ENCODE measurements at regions not wholly inside any gene's neighbourhood (a gene's known extent, or its start where the extent isn't known, plus 50 kb on each side); places are given as distances from the start of the nearest gene placed in this dataset.

DNA sequence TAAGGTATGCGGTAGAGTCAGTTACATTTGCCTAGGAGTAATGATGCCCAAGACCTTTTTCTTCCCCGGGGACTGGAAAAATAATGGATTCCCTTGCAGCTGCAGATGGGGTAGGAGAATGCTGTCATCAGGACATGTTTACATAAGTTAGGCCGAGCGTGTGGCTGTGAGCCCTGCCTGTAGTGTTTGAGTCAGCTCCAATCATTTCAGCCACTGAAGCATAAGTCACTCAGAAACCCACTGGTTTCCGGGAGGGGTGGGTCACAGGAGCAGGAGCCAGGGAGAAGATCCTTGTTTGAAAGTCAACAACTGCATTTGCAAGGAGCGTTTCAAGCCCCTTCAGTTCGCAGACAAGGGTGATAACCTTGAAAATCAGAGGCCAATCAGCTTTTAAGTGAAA lies 562.3 kb downstream of the MCTP2 start:
- Histone ChIP-seq H3K4me3 (no peak overlapping the region), H3K4me1 (peaks cover 3% of the 10 kb centered on the region), H3K36me3 (replicated peaks in 1 of 2; ENCODE audit: insufficient read depth in 1 of 2, low read depth in 2 of 2) (no peaks in the 10 kb centered on the region), H3K27me3 (no peaks in the 10 kb centered on the region), H3K9me3 (no peaks in the 10 kb centered on the region), H3K27ac (no peak overlapping the region)
- ATAC-seq (no peak), DNase-seq (no peak)
- 58 to 64% methylated on average over 7 of the region's 7 CpGs for WGBS, 2 donors
- intact Hi-C loops (cut with DNase I): no loop called here
- TF ChIP-seq CTCF (IDR thresholded peaks at IDR 0.05): no peak
- no peak for TF ChIP-seq POLR2A (IDR thresholded peaks at IDR 0.05)

DNA sequence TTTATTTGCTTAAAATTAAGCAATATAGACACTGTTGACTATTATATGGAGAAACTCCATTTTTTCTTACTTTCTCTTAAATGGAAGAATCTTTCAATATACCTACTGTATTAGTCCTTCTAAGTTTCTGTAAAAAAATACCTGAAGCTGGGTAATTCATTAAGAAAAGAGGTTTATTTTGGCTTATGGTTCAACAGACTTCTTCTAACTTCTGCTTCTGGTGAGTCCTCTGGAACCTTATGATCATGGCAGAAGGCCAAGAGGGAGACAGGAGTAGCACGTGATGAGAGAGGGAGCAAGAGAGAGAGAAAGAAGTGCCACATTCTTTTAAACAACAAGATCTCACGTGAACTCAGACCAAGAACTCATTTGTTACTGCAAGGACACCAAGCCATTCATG lies 573.3 kb downstream of the MCTP2 start:
- intact Hi-C loops (cut with DNase I): no loop called here
- no peak for DNase-seq
- H3K27ac ChIP-seq: no peak overlapping the region
- no peaks in the 10 kb centered on the region for H3K4me1 ChIP-seq
- WGBS, 2 donors: 34 to 43% methylated on average over 2 of the region's 2 CpGs
- H3K9me3 ChIP-seq: peaks cover 0 to 3% (median 0%) of the 10 kb centered on the region in 3 donors
- no peaks in the 10 kb centered on the region for H3K27me3 ChIP-seq
- no peak for ATAC-seq
- no peaks in the 10 kb centered on the region for H3K36me3 ChIP-seq (replicated peaks in 1 of 2; ENCODE audit: insufficient read depth in 1 of 2, low read depth in 2 of 2)
- H3K4me3 ChIP-seq: no peak overlapping the region
- TF ChIP-seq CTCF (IDR thresholded peaks at IDR 0.05) (no peak), POLR2A (IDR thresholded peaks at IDR 0.05) (no peak)

DNA sequence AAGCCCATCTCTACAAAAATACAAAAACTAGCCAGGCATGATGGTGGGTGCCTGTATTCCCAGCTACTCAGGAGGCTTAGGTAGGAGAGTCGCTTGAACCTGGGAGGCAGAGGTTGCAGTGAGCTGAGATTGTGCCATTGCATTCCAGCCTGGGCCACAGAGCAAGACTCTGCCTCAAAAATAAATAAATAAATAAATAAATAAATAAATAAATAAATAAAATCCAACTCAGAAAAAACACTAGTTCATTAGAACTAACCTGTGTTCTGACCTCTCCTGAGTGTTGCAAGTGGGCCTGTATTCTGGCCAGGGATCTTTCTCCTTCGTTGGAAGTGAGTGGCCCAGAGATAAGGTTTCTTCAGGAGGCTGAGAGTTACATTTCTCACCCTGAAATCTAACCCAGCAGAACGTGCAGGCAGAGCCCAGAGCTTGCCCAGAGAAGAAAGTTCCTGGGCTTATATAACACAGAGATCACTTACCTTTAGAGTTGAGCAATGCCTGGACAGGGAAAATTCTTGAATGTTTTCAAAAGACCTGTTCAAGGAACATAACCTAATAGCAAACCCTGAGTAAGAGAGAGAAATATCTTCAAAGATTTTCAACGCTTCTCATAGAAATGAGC lies 583.9 kb downstream of the MCTP2 start:
- no peak for TF ChIP-seq POLR2A (IDR thresholded peaks at IDR 0.05)
- no peak for TF ChIP-seq CTCF (IDR thresholded peaks at IDR 0.05)
- Histone ChIP-seq H3K4me3 (no peak overlapping the region), H3K27me3 (no peaks in the 10 kb centered on the region), H3K9me3 (no peaks in the 10 kb centered on the region), H3K4me1 (no peaks in the 10 kb centered on the region), H3K27ac (no peak overlapping the region), H3K36me3 (replicated peaks in 1 of 2; ENCODE audit: insufficient read depth in 1 of 2, low read depth in 2 of 2) (no peaks in the 10 kb centered on the region)
- ATAC-seq: no peak
- DNase-seq: no peak
- intact Hi-C loops (cut with DNase I): no loop called here
- WGBS, 2 donors: 52 to 73% methylated on average over 4 of the region's 4 CpGs

DNA sequence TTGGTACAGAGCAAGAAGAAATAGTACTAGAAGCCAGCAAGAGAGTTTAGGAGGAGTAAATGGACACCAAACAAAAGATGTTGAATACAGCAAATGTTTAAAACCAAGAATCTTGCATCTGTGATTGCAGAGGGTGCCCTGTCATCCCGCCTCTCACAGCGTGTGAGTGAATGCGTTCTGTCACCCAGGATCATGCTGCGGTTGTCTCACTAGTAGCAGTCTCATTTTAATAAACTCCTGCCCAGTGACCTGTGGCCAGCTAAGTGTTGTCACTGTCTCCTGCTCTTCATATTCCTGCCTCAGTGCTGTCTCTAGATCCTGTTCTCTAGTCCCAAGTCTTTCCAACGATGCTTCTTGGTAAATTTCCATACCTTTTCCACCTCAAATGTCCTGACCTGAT lies 584.6 kb downstream of the MCTP2 start:
- Histone ChIP-seq H3K27me3 (no peaks in the 10 kb centered on the region), H3K4me3 (no peak overlapping the region), H3K9me3 (no peaks in the 10 kb centered on the region), H3K27ac (no peak overlapping the region), H3K36me3 (replicated peaks in 1 of 2; ENCODE audit: insufficient read depth in 1 of 2, low read depth in 2 of 2) (no peaks in the 10 kb centered on the region), H3K4me1 (no peaks in the 10 kb centered on the region)
- ATAC-seq (no peak), DNase-seq (no peak)
- intact Hi-C loops (cut with DNase I): no loop called here
- WGBS, 2 donors: 77 to 83% methylated on average over 5 of the region's 5 CpGs
- TF ChIP-seq POLR2A (IDR thresholded peaks at IDR 0.05) (no peak), CTCF (IDR thresholded peaks at IDR 0.05) (no peak)

Data from body of pancreas (tissue), 4 donors.